H1 (cell line): ENCODE measurements at regions not wholly inside any gene's neighbourhood (a gene's known extent, or its start where the extent isn't known, plus 50 kb on each side); places are given as distances from the start of the nearest gene placed in this dataset.

Experiments used
- CTCF ChIA-PET: fragments of 300-600 bp; sonication (Branson Sonifier 250); formaldehyde crosslinking; loops from one replicate; lab custom pipeline; 2021; ENCODE audit not compliant: partially characterized antibody; lab: Charles Lee
- POLR2A ChIA-PET: fragments of 300-600 bp; sonication (Branson Sonifier 250); formaldehyde crosslinking; loops from one replicate; lab custom pipeline; 2021; ENCODE audit warnings: inconsistent platforms; ENCODE audit not compliant: partially characterized antibody; lab: Charles Lee
- DNase-seq, 2 experiments: peaks; one replicate each; pipeline versions ENCODE4 v3.0.0 to v3.0.0-alpha.2; 2010 to 2022; ENCODE audit warnings: low spot score in 2 of 2, low read depth in 1 of 2, mixed read lengths in 1 of 2
- FAIRE-seq: peaks from 2 replicates; lab custom pipeline; 2011; peaks lifted over from hg19 to GRCh38; lab: Jason Lieb, UNC
- H2AFZ ChIP-seq: 2 replicates; pipeline ENCODE4 v1.8.1; 2012; ENCODE audit warnings: low read length, inconsistent platforms
- H2AK5ac ChIP-seq: 2 replicates; pipeline ENCODE4 v1.6.1; 2013; ENCODE audit warnings: low read depth, low read length
- H2BK120ac ChIP-seq: replicated peaks from 2 replicates; pipeline ENCODE3; 2013; ENCODE audit warnings: low read depth, low read length, inconsistent platforms
- H2BK12ac ChIP-seq: 2 replicates; pipeline ENCODE4 v1.6.1; 2013; ENCODE audit warnings: low read depth, low read length
- H2BK15ac ChIP-seq: 2 replicates; pipeline ENCODE4 v1.6.1; 2013; ENCODE audit warnings: low read length
- H2BK20ac ChIP-seq: 2 replicates; pipeline ENCODE4 v1.6.1; 2013; ENCODE audit warnings: low read length
- H2BK5ac ChIP-seq: 2 replicates; pipeline ENCODE4 v1.6.1; 2013; ENCODE audit warnings: low read depth, low read length
- H3K14ac ChIP-seq: 2 replicates; pipeline ENCODE4 v1.6.1; 2013; ENCODE audit warnings: inconsistent platforms; ENCODE audit not compliant: insufficient read length
- H3K18ac ChIP-seq: 2 replicates; pipeline ENCODE4 v1.6.1; 2013; ENCODE audit warnings: low read length; ENCODE audit errors: extremely low read depth
- H3K23ac ChIP-seq: 2 replicates; pipeline ENCODE4 v1.6.1; 2013; ENCODE audit warnings: inconsistent platforms; ENCODE audit not compliant: insufficient read length
- H3K23me2 ChIP-seq: 2 replicates; pipeline ENCODE4 v1.6.1; 2013; ENCODE audit warnings: low read depth, low read length
- H3K27ac ChIP-seq: 2 replicates; pipeline ENCODE4 v1.6.1; 2011; ENCODE audit warnings: low read depth, low read length, inconsistent platforms
- H3K27me3 ChIP-seq, 4 experiments: replicated peaks in 1 of 4; 1 replicate in 1 of 4; 2 replicates in 3 of 4; pipeline versions ENCODE4 v1.6.1 to v1.8.1; 2011 to 2013; ENCODE audit warnings: low read length in 3 of 4, mild to moderate bottlenecking in 3 of 4, inconsistent platforms in 2 of 4, mixed read lengths in 2 of 4, moderate library complexity in 1 of 4; ENCODE audit not compliant: control insufficient read depth in 3 of 4, insufficient read depth in 3 of 4; ENCODE audit errors: extremely low read depth in 1 of 4
- H3K36me3 ChIP-seq, 4 experiments: 2 replicates each; pipeline versions ENCODE4 v1.6.1 to v1.8.1; 2011 to 2013; ENCODE audit warnings: mild to moderate bottlenecking in 4 of 4, low read length in 3 of 4, moderate library complexity in 2 of 4, control low read depth in 1 of 4, inconsistent platforms in 1 of 4; ENCODE audit not compliant: insufficient read depth in 4 of 4, control insufficient read depth in 2 of 4
- H3K4ac ChIP-seq: replicated peaks from 2 replicates; pipeline ENCODE3; 2013; ENCODE audit warnings: low read length, low read depth, mixed read lengths, inconsistent platforms; ENCODE audit not compliant: insufficient read length
- H3K4me1 ChIP-seq, 4 experiments: replicated peaks in 1 of 4; 1 replicate in 1 of 4; 2 replicates in 3 of 4; pipeline versions ENCODE4 v1.6.1 to v1.8.1; 2011 to 2013; ENCODE audit warnings: low read length in 3 of 4, inconsistent platforms in 2 of 4, mixed read lengths in 1 of 4; ENCODE audit not compliant: insufficient read depth in 4 of 4, control insufficient read depth in 3 of 4
- H3K4me2 ChIP-seq, 2 experiments: 2 replicates each; pipeline versions ENCODE4 v1.6.1 to v1.8.1; 2011 to 2013; ENCODE audit warnings: low read depth in 2 of 2, low read length in 2 of 2, control low read depth in 1 of 2, inconsistent platforms in 1 of 2, mild to moderate bottlenecking in 1 of 2; ENCODE audit not compliant: insufficient read depth in 1 of 2
- H3K4me3 ChIP-seq, 4 experiments: fragments of 200-600, 300-600 bp in 1 of 4; sonication (generic), shearing (Covaris generic), sonication (Bioruptor Twin) in 1 of 4; 2 replicates each; pipeline versions ENCODE4 v1.5.1 to v1.8.1; 2011 to 2016; ENCODE audit warnings: low read length in 4 of 4, low read depth in 3 of 4, control low read depth in 2 of 4, inconsistent platforms in 2 of 4, mild to moderate bottlenecking in 2 of 4, mixed read lengths in 1 of 4, moderate library complexity in 1 of 4; ENCODE audit not compliant: insufficient read depth in 2 of 4; ENCODE audit errors: extremely low read depth in 1 of 4
- H3K56ac ChIP-seq: replicated peaks from 2 replicates; pipeline ENCODE3; 2013; ENCODE audit warnings: low read depth, mild to moderate bottlenecking, mixed read lengths, low read length, inconsistent platforms; ENCODE audit not compliant: insufficient read length
- H3K79me1 ChIP-seq: 2 replicates; pipeline ENCODE4 v1.6.1; 2013; ENCODE audit warnings: low read depth, low read length, control low read depth
- H3K79me2 ChIP-seq, 2 experiments: 2 replicates each; pipeline versions ENCODE4 v1.6.1 to v1.8.1; 2012 to 2013; ENCODE audit warnings: low read length in 2 of 2, mild to moderate bottlenecking in 2 of 2, inconsistent platforms in 1 of 2; ENCODE audit not compliant: insufficient read depth in 2 of 2, control insufficient read depth in 1 of 2
- H3K9ac ChIP-seq, 4 experiments: replicated peaks in 1 of 4; 1 replicate in 1 of 4; 2 replicates in 3 of 4; pipeline versions ENCODE4 v1.6.1 to v1.8.1; 2011 to 2013; ENCODE audit warnings: low read depth in 3 of 4, low read length in 3 of 4, control low read depth in 2 of 4, mild to moderate bottlenecking in 2 of 4, moderate library complexity in 2 of 4, inconsistent platforms in 1 of 4; ENCODE audit errors: extremely low read depth in 1 of 4
- H3K9me3 ChIP-seq, 2 experiments: 2 replicates each; pipeline versions ENCODE4 v1.6.1 to v1.8.1; 2012 to 2013; ENCODE audit warnings: mild to moderate bottlenecking in 2 of 2, moderate library complexity in 2 of 2, control low read depth in 1 of 2, inconsistent platforms in 1 of 2, low read depth in 1 of 2, low read length in 1 of 2, mixed read lengths in 1 of 2; ENCODE audit not compliant: insufficient read depth in 2 of 2
- H4K20me1 ChIP-seq, 2 experiments: replicated peaks in 1 of 2; 2 replicates each; pipeline versions ENCODE3 to v1.8.1; 2011 to 2013; ENCODE audit warnings: inconsistent platforms in 2 of 2, low read length in 2 of 2, mild to moderate bottlenecking in 1 of 2; ENCODE audit not compliant: insufficient read depth in 2 of 2, control insufficient read depth in 1 of 2
- H4K5ac ChIP-seq: 2 replicates; pipeline ENCODE4 v1.6.1; 2013; ENCODE audit warnings: low read length, low read depth, mixed read lengths, inconsistent platforms; ENCODE audit not compliant: insufficient read length
- H4K8ac ChIP-seq: 2 replicates; pipeline ENCODE4 v1.8.0; 2013; ENCODE audit warnings: mild to moderate bottlenecking, moderate library complexity, low read length, inconsistent platforms; ENCODE audit not compliant: insufficient read depth; ENCODE audit errors: extremely low read depth
- H4K91ac ChIP-seq: replicated peaks from 2 replicates; pipeline ENCODE3; 2013; ENCODE audit warnings: low read length, mixed read lengths, inconsistent platforms; ENCODE audit not compliant: insufficient read length
- E2F6 ChIP-seq: IDR thresholded peaks from 2 replicates; pipeline ENCODE4 v1.6.1; 2012; ENCODE audit warnings: inconsistent platforms
- RBBP5 ChIP-seq: IDR thresholded peaks from 2 replicates; pipeline ENCODE4 v1.7.1; 2012; ENCODE audit warnings: low read depth, mild to moderate bottlenecking, inconsistent platforms, low read length, moderate library complexity, borderline replicate concordance
- SRF ChIP-seq: IDR thresholded peaks from 2 replicates; pipeline ENCODE4 v1.6.1; 2011; ENCODE audit warnings: mild to moderate bottlenecking, low read depth, low read length, moderate library complexity
- WGBS, 2 experiments: shearing (Covaris generic) in 1 of 2; methylation state at CpG; one replicate each; pipeline versions ENCODE4 v1.1.6 to v1.1.7; 2013 to 2015; ENCODE audit warnings: low lambda C conversion rate in 2 of 2, mixed read lengths in 2 of 2, inconsistent platforms in 1 of 2, low coverage in 1 of 2, missing lambda C conversion rate in 1 of 2; ENCODE audit not compliant: insufficient replicate concordance in 2 of 2, insufficient coverage in 1 of 2, insufficient read length in 1 of 2; ENCODE audit errors: extremely low coverage in 1 of 2, missing lambda C conversion rate in 1 of 2; 5-methylcytosine and 5-hydroxymethylcytosine counted together

GRCh38 chr5:116810951-116811350 is 236.3 kb upstream of the SEMA6A start:
- no peak for DNase-seq
- Histone ChIP-seq H3K4me2 (no peak overlapping the region), H2BK120ac (no peak overlapping the region), H3K79me2 (no peaks in the 10 kb centered on the region), H3K4ac (no peak overlapping the region), H2BK20ac (no peak overlapping the region), H3K79me1 (no peaks in the 10 kb centered on the region), H2BK12ac (peak overlapping the region; percentile 11), H3K23ac (no peak overlapping the region), H4K20me1 (no peaks in the 10 kb centered on the region), H2BK15ac (no peak overlapping the region), H3K4me1 (peaks cover 2 to 12% (median 11%) of the 10 kb centered on the region in 4 experiments; a peak in 5 of 7 replicates), H3K27me3 (no peaks in the 10 kb centered on the region), H4K91ac (peak overlapping the region; percentile 4), H4K5ac (peak overlapping the region; percentile 32), H3K14ac (no peak overlapping the region), H4K8ac (no peak overlapping the region), H3K9ac (no peak overlapping the region), H3K9me3 (no peaks in the 10 kb centered on the region), H3K18ac (peak overlapping the region; percentile 7), H3K56ac (no peak overlapping the region), H2AK5ac (no peak overlapping the region), H3K36me3 (no peaks in the 10 kb centered on the region), H2BK5ac (no peak overlapping the region; the same call in 1 of the 2 replicates), H3K4me3 (no peak overlapping the region), H3K27ac (no peak overlapping the region), H2AFZ (no peak overlapping the region), H3K23me2 (no peaks in the 10 kb centered on the region)
- POLR2A ChIA-PET: interaction anchor here (0.7 to 1.7 kb wide), 5 partner anchors 9 to 32 kb away, joined by 3 to 4 read pairs (median 3); no protein-coding TSS in a partner anchor
- FAIRE-seq: peak; percentile 28
- no peak for TF ChIP-seq E2F6
- no peak for TF ChIP-seq SRF
- TF ChIP-seq RBBP5: no peak
- CTCF ChIA-PET: interaction anchor here (1.2 kb wide), 1 partner anchor 236 kb away, joined by 4 read pairs; the partner anchor contains the start of gene SEMA6A
- 53% methylated on average over 2 of the region's 2 CpGs; no CpG with 5 or more reads in 1 of the 2 experiments for WGBS, 2 experiments
